ENCODE measurements at regions not wholly inside any gene's neighbourhood (a gene's known extent, or its start where the extent isn't known, plus 50 kb on each side); places are given as distances from the start of the nearest gene placed in this dataset.

DNA sequence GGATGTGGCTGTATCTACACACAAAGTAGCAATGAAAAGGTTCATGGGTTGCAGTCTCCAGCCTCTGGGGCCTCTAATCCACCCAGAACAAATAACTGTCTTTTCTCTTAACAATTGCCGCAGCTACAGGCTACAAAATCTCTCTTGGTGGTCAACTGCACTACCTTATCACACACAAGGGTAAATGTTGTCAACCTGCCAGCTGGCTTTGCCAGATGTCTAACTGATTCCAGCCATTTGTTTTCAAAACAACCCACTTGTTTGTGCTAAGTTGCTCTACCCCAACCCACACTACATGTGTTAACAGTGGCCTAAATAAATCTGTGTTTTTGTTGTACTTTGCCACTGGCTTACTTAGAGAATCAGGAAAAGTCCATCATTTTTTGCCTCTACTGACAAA, 447.3 kb downstream of the TAFA4 start:
- TF ChIP-seq GATA3 (IDR thresholded peaks at IDR 0.05; ENCODE audit: low read depth, low read length) (no peak), GATA2 (IDR thresholded peaks at IDR 0.05; ENCODE audit: low read depth, low read length) (no peak)

- TF ChIP-seq GATA2 (IDR thresholded peaks at IDR 0.05; ENCODE audit: low read depth, low read length) (no peak), GATA3 (IDR thresholded peaks at IDR 0.05; ENCODE audit: low read depth, low read length) (no peak)
Observed at GRCh38 chr3:68483601-68484000, 448.7 kb downstream of the TAFA4 start.

DNA sequence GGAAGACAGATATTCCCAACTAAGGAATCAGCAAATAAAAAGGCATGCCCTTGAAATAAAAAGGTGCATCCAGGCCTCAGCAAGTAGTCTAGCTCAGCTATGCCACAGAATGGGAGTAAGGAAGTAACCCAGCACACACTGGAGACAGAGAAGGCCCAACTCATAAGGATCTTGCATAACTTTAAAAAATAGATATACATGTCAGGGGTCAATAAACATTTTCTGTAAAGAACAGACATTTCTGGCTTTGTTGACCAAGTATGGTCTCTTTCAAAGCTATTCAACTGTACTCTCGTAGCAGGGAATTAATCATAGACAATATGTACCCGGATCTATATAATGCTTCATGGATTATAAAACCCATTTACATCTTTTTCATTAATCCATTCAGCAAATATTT, 449.3 kb downstream of the TAFA4 start:
- TF ChIP-seq GATA2 (IDR thresholded peaks at IDR 0.05; ENCODE audit: low read depth, low read length) (no peak), GATA3 (IDR thresholded peaks at IDR 0.05; ENCODE audit: low read depth, low read length) (no peak)

- TF ChIP-seq GATA2 (IDR thresholded peaks at IDR 0.05; ENCODE audit: low read depth, low read length): no peak
- TF ChIP-seq GATA3 (IDR thresholded peaks at IDR 0.05; ENCODE audit: low read depth, low read length): no peak
Observed at GRCh38 chr3:68482565-68482964, 449.8 kb downstream of the TAFA4 start.

DNA sequence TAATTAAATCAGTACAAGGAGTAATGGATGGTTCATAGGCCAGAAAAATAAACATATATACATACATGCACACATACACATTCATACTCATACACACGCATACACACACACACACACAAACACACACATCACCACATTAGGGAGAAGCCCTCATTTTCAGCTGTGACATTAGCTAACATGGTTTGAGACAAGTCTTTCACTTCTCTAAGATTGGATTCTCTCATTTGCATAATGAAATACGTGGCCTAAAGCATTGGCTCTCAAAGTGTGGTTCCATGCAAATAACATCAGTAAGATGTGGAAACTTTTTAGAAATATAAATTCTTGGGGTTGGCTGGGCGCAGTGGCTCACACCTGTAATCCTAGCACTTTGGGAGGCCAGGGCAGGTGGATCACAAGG, 452.6 kb downstream of the TAFA4 start:
- TF ChIP-seq GATA2 (IDR thresholded peaks at IDR 0.05; ENCODE audit: low read depth, low read length) (no peak), GATA3 (IDR thresholded peaks at IDR 0.05; ENCODE audit: low read depth, low read length) (no peak)

DNA sequence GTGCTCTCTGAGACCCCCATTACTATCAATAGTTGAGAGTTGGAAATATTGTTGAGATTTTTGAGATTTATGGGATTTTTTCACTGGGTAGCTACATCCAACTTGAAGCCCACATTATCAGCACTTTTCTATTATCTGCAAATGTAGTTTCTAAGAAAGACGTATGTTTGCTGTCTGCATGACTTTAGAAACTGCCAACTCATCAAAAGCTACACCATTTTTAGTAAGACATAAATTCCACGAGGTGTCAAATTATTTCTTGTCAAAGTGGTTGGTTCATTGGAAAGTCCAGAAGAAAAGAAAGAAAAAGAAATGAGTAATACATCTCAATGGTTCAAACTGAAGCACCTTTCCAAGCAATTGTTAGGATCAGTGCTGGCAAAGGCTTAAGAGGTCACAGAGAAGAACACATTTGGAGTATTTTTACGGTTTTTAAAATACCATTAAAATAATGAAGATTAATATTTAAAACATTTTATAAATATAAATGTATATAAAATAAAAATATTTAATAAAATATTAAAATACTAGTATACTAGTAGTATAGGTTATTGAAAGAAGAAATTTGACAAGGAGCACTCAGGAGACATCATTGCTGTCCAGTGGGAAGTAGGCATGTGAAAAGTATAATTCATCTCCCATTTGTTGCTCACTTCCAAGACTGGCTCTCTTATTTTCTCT, 463.5 kb downstream of the TAFA4 start:
- TF ChIP-seq GATA2 (IDR thresholded peaks at IDR 0.05; ENCODE audit: low read depth, low read length): no peak
- TF ChIP-seq GATA3 (IDR thresholded peaks at IDR 0.05; ENCODE audit: low read depth, low read length): no peak

DNA sequence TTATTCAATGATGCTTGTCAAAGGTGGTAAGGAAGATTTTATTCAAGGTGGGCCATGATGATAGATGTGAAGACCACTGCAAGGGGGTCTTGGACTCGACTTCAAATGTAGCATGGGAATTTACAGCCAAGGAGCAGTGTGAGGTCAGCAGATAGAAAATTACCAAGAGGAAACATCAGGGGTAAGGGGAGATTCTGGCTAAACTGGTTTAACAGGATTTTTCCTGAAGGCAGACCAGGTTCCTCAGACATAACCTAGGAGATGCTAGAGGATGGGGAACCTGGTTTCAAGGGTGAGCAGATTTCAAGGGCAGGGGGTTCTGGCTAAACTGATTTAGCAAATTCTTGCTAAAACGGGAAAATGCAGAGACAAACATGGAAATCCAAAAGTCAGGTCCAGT, 464.9 kb downstream of the TAFA4 start:
- TF ChIP-seq GATA3 (IDR thresholded peaks at IDR 0.05; ENCODE audit: low read depth, low read length): no peak
- TF ChIP-seq GATA2 (IDR thresholded peaks at IDR 0.05; ENCODE audit: low read depth, low read length): no peak

- TF ChIP-seq GATA2 (IDR thresholded peaks at IDR 0.05; ENCODE audit: low read depth, low read length): no peak
- TF ChIP-seq GATA3 (IDR thresholded peaks at IDR 0.05; ENCODE audit: low read depth, low read length): no peak
Observed at GRCh38 chr3:68458581-68458980, 473.8 kb downstream of the TAFA4 start.

GRCh38 chr3:68448510-68449383, 483.6 kb downstream of the TAFA4 start:
- TF ChIP-seq GATA3 (IDR thresholded peaks at IDR 0.05; ENCODE audit: low read depth, low read length) (no peak), GATA2 (IDR thresholded peaks at IDR 0.05; ENCODE audit: low read depth, low read length) (no peak)

- TF ChIP-seq GATA2 (IDR thresholded peaks at IDR 0.05; ENCODE audit: low read depth, low read length): no peak
- TF ChIP-seq GATA3 (IDR thresholded peaks at IDR 0.05; ENCODE audit: low read depth, low read length): no peak
Observed at GRCh38 chr3:68447885-68448284, 484.5 kb downstream of the TAFA4 start.

DNA sequence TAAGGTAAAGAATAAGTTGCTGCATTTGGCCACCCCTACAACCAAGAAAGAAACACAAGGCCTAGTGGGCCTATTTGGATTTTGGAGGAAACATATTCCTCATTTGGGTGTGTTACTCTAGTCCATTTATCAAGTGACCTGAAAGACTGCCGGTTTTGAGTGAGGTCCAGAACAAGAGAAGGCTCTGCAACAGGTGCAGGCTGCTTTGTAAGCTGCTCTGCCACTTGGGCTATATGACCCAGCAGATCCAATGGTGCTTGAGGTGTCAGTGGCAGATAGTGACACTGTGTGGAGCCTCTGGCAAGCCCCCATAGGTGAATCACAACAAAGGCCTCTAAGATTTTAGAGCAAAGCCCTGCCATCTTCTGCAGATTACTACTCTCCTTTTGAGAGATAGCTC, 491.3 kb downstream of the TAFA4 start:
- TF ChIP-seq GATA2 (IDR thresholded peaks at IDR 0.05; ENCODE audit: low read depth, low read length): no peak
- no peak for TF ChIP-seq GATA3 (IDR thresholded peaks at IDR 0.05; ENCODE audit: low read depth, low read length)

DNA sequence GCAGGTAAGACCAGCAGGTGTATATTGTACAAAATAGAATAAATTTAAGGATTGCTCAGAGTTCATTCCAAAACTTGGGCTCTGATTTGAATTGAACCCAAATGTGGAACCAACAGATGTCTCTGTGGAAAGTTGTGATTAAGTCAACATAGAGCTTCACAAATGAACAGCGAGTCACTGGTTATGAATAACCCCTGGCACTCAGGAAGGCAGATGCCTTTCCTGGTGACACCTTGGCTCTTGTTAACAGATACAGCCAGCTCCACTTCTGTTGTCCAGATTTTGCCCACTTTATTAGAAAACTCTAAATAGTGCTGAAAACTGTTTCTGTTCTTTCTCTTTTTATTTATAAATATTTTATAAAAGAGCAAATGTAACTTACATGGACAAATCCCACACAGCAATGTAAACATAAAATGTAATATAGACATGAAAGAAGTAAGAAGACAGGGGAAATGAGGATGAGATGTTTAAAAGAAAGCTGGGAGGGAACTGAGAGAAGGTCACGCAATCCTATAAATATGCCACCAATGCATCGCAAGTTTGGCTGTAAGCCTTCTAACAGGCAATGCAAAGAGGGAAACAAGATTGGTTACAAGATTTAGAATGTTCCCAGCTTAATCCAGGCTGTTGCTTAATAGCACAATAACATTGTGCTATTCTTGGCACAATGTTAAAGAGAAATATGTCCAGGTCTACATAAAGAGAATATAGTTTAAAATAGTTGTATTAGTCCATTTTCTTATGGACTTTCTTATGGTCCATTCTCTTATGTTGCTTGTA, 495.5 kb downstream of the TAFA4 start:
- no peak for TF ChIP-seq GATA2 (IDR thresholded peaks at IDR 0.05; ENCODE audit: low read depth, low read length)
- TF ChIP-seq GATA3 (IDR thresholded peaks at IDR 0.05; ENCODE audit: low read depth, low read length): no peak

DNA sequence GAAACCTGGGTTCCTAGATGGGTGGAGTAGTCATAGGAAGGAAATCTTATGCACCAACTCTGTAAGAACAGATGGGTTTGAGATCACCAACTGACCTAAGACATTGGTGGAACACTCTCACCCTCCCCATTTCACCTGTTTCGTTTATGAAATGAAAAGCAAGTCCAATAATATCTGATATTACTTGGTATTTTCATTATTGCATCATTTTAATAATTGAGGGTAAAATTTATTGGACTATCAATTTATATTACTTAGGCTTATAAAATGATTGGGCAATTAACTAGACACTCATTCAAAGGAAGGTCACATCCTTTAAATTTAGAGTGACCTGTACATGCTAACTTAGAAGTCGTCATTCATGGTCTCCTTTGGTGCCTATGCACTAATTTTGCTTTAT, 503.9 kb downstream of the TAFA4 start:
- TF ChIP-seq GATA3 (IDR thresholded peaks at IDR 0.05; ENCODE audit: low read depth, low read length): no peak
- no peak for TF ChIP-seq GATA2 (IDR thresholded peaks at IDR 0.05; ENCODE audit: low read depth, low read length)

GRCh38 chr3:68424796-68425460, 507.4 kb downstream of the TAFA4 start:
- TF ChIP-seq GATA2 (IDR thresholded peaks at IDR 0.05; ENCODE audit: low read depth, low read length): no peak
- peak; percentile 29; the same call in 1 of the 2 replicates for TF ChIP-seq GATA3 (IDR thresholded peaks at IDR 0.05; ENCODE audit: low read depth, low read length)
